ENCODE measurements at regions not wholly inside any gene's neighbourhood (a gene's known extent, or its start where the extent isn't known, plus 50 kb on each side); places are given as distances from the start of the nearest gene placed in this dataset.
"Not testable (repeated sequence)": the region's sequence is repeated elsewhere in the genome, so short reads cannot be mapped to it uniquely, and the experiment has no call there.

- Histone ChIP-seq H3K4me3 (ENCODE audit: low read length) (no peak overlapping the region), H3K36me3 (ENCODE audit: control insufficient read depth, low read depth, low read length) (no peaks in the 10 kb centered on the region), H3K9me3 (ENCODE audit: control insufficient read depth, low read depth, low read length) (peaks cover 9% of the 10 kb centered on the region), H3K4me1 (ENCODE audit: control insufficient read depth, low read depth, low read length) (no peaks in the 10 kb centered on the region), H3K27ac (ENCODE audit: low read length) (no peak overlapping the region), H3K27me3 (ENCODE audit: control insufficient read depth, insufficient read depth, low read length) (no peaks in the 10 kb centered on the region), H3K9ac (ENCODE audit: low read length) (no peak overlapping the region)
Measured at GRCh38 chr5:112512901-112513300, 93.8 kb upstream of the EPB41L4A start.

DNA sequence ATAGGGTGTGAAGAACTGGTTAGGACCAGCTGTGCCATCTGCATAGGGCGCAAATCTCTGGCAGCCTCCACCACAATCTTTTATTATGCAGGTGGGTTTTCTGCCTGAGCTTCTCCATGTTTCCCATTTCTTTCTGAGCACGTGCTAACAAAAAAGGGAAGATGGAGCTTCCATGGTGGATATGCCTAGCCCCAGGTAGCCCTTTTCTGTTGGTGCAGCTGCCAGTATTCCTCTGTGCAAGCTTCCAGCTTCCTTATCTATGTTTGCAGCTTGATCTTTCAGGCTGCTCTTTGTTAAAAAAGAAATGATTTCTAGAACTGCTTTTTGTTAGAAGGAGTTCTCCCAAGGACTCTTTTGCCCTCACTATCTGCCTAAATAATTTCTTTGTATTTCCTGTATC is 95.0 kb upstream of the EPB41L4A start:
- H3K4me3 ChIP-seq (ENCODE audit: low read length): no peak overlapping the region
- H3K27ac ChIP-seq (ENCODE audit: low read length): no peak overlapping the region
- no peaks in the 10 kb centered on the region for H3K4me1 ChIP-seq (ENCODE audit: control insufficient read depth, low read depth, low read length)
- no peak overlapping the region for H3K9ac ChIP-seq (ENCODE audit: low read length)
- H3K27me3 ChIP-seq (ENCODE audit: control insufficient read depth, insufficient read depth, low read length): no peaks in the 10 kb centered on the region
- no peaks in the 10 kb centered on the region for H3K36me3 ChIP-seq (ENCODE audit: control insufficient read depth, low read depth, low read length)
- H3K9me3 ChIP-seq (ENCODE audit: control insufficient read depth, low read depth, low read length): peaks cover 9% of the 10 kb centered on the region

- H3K9me3 ChIP-seq (ENCODE audit: control insufficient read depth, low read depth, low read length); H3K27ac ChIP-seq (ENCODE audit: low read length); H3K27me3 ChIP-seq (ENCODE audit: control insufficient read depth, insufficient read depth, low read length); H3K36me3 ChIP-seq (ENCODE audit: control insufficient read depth, low read depth, low read length); H3K9ac ChIP-seq (ENCODE audit: low read length); H3K4me1 ChIP-seq (ENCODE audit: control insufficient read depth, low read depth, low read length); H3K4me3 ChIP-seq (ENCODE audit: low read length): not testable (repeated sequence)
Measured at GRCh38 chr5:112520474-112520873, 101.4 kb upstream of the EPB41L4A start.

- H3K36me3 ChIP-seq (ENCODE audit: control insufficient read depth, low read depth, low read length); H3K27ac ChIP-seq (ENCODE audit: low read length); H3K4me1 ChIP-seq (ENCODE audit: control insufficient read depth, low read depth, low read length); H3K4me3 ChIP-seq (ENCODE audit: low read length); H3K27me3 ChIP-seq (ENCODE audit: control insufficient read depth, insufficient read depth, low read length); H3K9me3 ChIP-seq (ENCODE audit: control insufficient read depth, low read depth, low read length); H3K9ac ChIP-seq (ENCODE audit: low read length): not testable (repeated sequence)
Measured at GRCh38 chr5:112522891-112523673, 104.0 kb upstream of the EPB41L4A start.

GRCh38 chr5:112523674-112524263 is 104.7 kb upstream of the EPB41L4A start:
- not testable (repeated sequence) for H3K9me3 ChIP-seq (ENCODE audit: control insufficient read depth, low read depth, low read length); H3K9ac ChIP-seq (ENCODE audit: low read length); H3K27ac ChIP-seq (ENCODE audit: low read length); H3K36me3 ChIP-seq (ENCODE audit: control insufficient read depth, low read depth, low read length); H3K4me1 ChIP-seq (ENCODE audit: control insufficient read depth, low read depth, low read length); H3K27me3 ChIP-seq (ENCODE audit: control insufficient read depth, insufficient read depth, low read length); H3K4me3 ChIP-seq (ENCODE audit: low read length)

GRCh38 chr5:112525217-112525616 is 106.1 kb upstream of the EPB41L4A start:
- Histone ChIP-seq H3K36me3 (ENCODE audit: control insufficient read depth, low read depth, low read length) (no peaks in the 10 kb centered on the region), H3K9ac (ENCODE audit: low read length) (no peak overlapping the region), H3K27ac (ENCODE audit: low read length) (no peak overlapping the region), H3K4me1 (ENCODE audit: control insufficient read depth, low read depth, low read length) (no peaks in the 10 kb centered on the region), H3K9me3 (ENCODE audit: control insufficient read depth, low read depth, low read length) (no peaks in the 10 kb centered on the region), H3K4me3 (ENCODE audit: low read length) (no peak overlapping the region), H3K27me3 (ENCODE audit: control insufficient read depth, insufficient read depth, low read length) (no peaks in the 10 kb centered on the region)

GRCh38 chr5:112528928-112529327 is 109.9 kb upstream of the EPB41L4A start:
- no peaks in the 10 kb centered on the region for H3K9me3 ChIP-seq (ENCODE audit: control insufficient read depth, low read depth, low read length)

DNA sequence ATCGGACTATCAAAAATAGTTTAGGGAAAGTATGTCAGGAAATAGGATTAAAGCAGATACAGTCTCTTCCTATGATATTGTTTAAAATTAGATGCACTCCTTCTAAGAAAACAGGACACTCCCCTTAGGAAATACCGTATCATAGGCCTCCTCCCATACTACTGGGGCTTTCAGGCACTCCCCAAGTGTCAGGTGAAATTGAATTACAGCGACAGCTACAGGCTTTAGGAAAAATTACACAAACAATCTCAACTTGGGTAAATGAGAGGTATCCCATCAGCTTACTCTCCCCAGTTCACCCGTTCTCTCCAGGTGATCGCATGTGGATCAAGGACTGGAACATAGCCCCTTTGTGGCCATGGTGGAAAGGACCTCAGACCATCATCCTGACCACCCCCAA is 110.4 kb upstream of the EPB41L4A start:
- Histone ChIP-seq H3K36me3 (ENCODE audit: control insufficient read depth, low read depth, low read length) (no peaks in the 10 kb centered on the region), H3K4me1 (ENCODE audit: control insufficient read depth, low read depth, low read length) (peaks cover 8% of the 10 kb centered on the region), H3K9ac (ENCODE audit: low read length) (no peak overlapping the region), H3K27me3 (ENCODE audit: control insufficient read depth, insufficient read depth, low read length) (no peaks in the 10 kb centered on the region), H3K9me3 (ENCODE audit: control insufficient read depth, low read depth, low read length) (no peaks in the 10 kb centered on the region), H3K27ac (ENCODE audit: low read length) (no peak overlapping the region), H3K4me3 (ENCODE audit: low read length) (no peak overlapping the region)

More at GRCh38 chr5:112528928-112529327, 109.9 kb upstream of the EPB41L4A start:
- Histone ChIP-seq H3K4me1 (ENCODE audit: control insufficient read depth, low read depth, low read length) (peaks cover 8% of the 10 kb centered on the region), H3K4me3 (ENCODE audit: low read length) (no peak overlapping the region), H3K36me3 (ENCODE audit: control insufficient read depth, low read depth, low read length) (no peaks in the 10 kb centered on the region), H3K9ac (ENCODE audit: low read length) (no peak overlapping the region), H3K27ac (ENCODE audit: low read length) (no peak overlapping the region), H3K27me3 (ENCODE audit: control insufficient read depth, insufficient read depth, low read length) (no peaks in the 10 kb centered on the region)

- no peaks in the 10 kb centered on the region for H3K9me3 ChIP-seq (ENCODE audit: control insufficient read depth, low read depth, low read length)
- no peaks in the 10 kb centered on the region for H3K27me3 ChIP-seq (ENCODE audit: control insufficient read depth, insufficient read depth, low read length)
- no peak overlapping the region for H3K4me3 ChIP-seq (ENCODE audit: low read length)
- no peaks in the 10 kb centered on the region for H3K36me3 ChIP-seq (ENCODE audit: control insufficient read depth, low read depth, low read length)
- no peak overlapping the region for H3K9ac ChIP-seq (ENCODE audit: low read length)
- peaks cover 8% of the 10 kb centered on the region for H3K4me1 ChIP-seq (ENCODE audit: control insufficient read depth, low read depth, low read length)
- no peak overlapping the region for H3K27ac ChIP-seq (ENCODE audit: low read length)
Measured at GRCh38 chr5:112532654-112533360, 113.7 kb upstream of the EPB41L4A start.

- Histone ChIP-seq H3K4me3 (ENCODE audit: low read length) (no peak overlapping the region), H3K36me3 (ENCODE audit: control insufficient read depth, low read depth, low read length) (no peaks in the 10 kb centered on the region), H3K9ac (ENCODE audit: low read length) (no peak overlapping the region), H3K9me3 (ENCODE audit: control insufficient read depth, low read depth, low read length) (no peaks in the 10 kb centered on the region), H3K27me3 (ENCODE audit: control insufficient read depth, insufficient read depth, low read length) (no peaks in the 10 kb centered on the region), H3K4me1 (ENCODE audit: control insufficient read depth, low read depth, low read length) (peaks cover 8% of the 10 kb centered on the region), H3K27ac (ENCODE audit: low read length) (no peak overlapping the region)
Measured at GRCh38 chr5:112533362-112533761, 114.3 kb upstream of the EPB41L4A start.

DNA sequence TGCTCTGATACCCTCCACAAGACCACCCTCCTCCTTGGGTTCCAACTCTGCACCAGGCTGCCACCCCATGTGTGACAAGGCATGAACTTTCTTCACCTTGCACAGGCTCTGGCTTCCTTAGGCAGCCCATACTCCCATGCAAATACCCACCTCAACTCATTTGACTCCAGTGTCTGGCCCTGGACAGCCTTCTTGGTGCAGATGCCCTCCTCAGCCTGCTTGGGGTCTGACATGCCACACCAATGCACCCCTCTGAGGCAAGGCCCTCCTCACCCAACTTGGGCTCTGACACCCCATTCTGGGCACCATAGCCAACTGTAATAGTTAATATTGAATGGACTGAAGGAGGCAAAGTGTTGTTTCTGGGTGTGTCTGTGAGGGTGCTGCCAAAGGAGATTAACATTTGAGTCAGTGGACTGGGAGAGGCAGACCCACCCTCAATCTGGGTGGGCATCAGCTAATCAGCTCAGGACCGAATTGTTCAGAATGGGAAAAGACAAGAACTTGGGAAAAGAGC is 115.0 kb upstream of the EPB41L4A start:
- Histone ChIP-seq H3K9me3 (ENCODE audit: control insufficient read depth, low read depth, low read length) (no peaks in the 10 kb centered on the region), H3K27me3 (ENCODE audit: control insufficient read depth, insufficient read depth, low read length) (no peaks in the 10 kb centered on the region), H3K4me1 (ENCODE audit: control insufficient read depth, low read depth, low read length) (peaks cover 8% of the 10 kb centered on the region), H3K27ac (ENCODE audit: low read length) (no peak overlapping the region), H3K36me3 (ENCODE audit: control insufficient read depth, low read depth, low read length) (no peaks in the 10 kb centered on the region), H3K4me3 (ENCODE audit: low read length) (no peak overlapping the region), H3K9ac (ENCODE audit: low read length) (no peak overlapping the region)

Data from iPS-18a (cell line).